NCI-H345 (cell line): ENCODE measurements at regions not wholly inside any gene's neighbourhood (a gene's known extent, or its start where the extent isn't known, plus 50 kb on each side); places are given as distances from the start of the nearest gene placed in this dataset.

ENCODE experiments used
- DNase-seq: peaks from one replicate; lab custom pipeline; 2025; lab: John Stamatoyannopoulos, UW

GRCh38 chr10:3691482-3691881 is 93.5 kb downstream of the KLF6 start:
- no peak for DNase-seq

DNA sequence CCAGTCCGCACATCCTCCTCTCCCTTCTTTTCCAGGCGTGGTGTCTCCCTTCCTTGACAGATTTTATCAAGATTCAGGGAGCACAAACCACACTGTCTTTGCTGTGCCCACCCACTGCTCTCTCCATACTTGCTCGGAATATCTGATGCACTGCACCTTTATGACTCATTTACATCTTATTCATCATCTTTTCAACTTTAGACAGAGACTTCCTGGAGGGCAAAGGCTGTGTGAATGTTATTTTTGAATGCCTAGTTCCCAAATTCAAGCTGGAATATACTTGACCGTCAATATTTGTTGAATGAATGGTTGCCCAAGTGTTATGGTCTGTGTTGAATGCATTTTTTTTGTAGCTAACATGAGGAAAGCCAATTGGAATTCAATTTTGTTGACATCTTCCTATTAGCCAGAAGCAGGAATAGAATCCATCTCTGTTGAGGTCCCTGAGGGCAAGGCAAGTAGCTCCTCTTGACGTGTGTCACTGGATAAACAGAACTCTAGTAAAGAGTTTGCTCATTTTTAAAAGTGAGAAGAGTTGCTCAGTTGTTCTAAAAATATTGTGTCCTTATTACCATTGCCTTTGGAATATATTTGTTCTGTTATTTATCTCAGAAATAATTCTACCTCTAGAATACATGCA is 95.0 kb downstream of the KLF6 start:
- DNase-seq: no peak

GRCh38 chr10:3687510-3688081 is 97.4 kb downstream of the KLF6 start:
- no peak for DNase-seq

- DNase-seq: no peak
Measured at GRCh38 chr10:3685384-3685783, 99.6 kb downstream of the KLF6 start.

- no peak for DNase-seq
Measured at GRCh38 chr10:3684891-3685290, 100.1 kb downstream of the KLF6 start.

DNA sequence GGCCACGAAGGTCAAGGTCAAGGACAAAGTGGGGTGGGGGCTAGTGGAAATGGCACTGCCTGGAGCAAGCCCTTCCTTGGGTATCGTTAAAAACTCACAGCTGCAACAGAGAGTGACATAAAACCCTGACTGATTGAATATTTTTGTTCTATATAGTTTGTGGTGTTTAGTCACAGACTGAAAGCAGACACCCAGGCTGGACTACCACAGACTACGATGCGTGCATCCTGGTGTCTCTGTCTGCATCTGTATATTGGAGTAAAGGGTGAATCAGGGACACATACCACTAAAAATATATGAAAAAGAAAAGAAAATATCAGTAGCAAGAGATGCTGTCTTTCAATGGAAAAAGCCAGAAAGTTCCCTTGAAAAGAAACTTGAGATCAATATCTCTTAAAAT is 101.4 kb downstream of the KLF6 start:
- DNase-seq: no peak

DNA sequence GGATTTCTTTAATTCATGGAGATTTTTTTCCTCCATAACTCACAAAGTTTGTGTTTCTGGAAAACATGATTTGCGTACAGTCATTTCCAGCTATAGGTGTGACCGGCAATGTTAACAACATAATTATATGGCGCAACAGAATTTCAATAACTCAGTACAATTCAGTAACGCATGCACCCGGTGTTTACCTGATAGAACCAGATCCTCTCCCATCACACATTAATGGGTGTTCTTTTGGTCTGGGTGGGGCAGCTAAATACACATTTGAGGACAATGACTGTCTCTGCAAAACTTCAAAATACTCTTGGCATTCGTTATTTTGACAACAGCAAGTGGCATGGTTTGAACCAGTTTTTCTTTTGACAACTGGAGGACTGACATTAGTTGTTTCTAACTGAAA is 102.3 kb downstream of the KLF6 start:
- no peak for DNase-seq

- DNase-seq: no peak
Measured at GRCh38 chr10:3681642-3682554, 103.1 kb downstream of the KLF6 start.

- no peak for DNase-seq
Measured at GRCh38 chr10:3679950-3680629, 104.9 kb downstream of the KLF6 start.

DNA sequence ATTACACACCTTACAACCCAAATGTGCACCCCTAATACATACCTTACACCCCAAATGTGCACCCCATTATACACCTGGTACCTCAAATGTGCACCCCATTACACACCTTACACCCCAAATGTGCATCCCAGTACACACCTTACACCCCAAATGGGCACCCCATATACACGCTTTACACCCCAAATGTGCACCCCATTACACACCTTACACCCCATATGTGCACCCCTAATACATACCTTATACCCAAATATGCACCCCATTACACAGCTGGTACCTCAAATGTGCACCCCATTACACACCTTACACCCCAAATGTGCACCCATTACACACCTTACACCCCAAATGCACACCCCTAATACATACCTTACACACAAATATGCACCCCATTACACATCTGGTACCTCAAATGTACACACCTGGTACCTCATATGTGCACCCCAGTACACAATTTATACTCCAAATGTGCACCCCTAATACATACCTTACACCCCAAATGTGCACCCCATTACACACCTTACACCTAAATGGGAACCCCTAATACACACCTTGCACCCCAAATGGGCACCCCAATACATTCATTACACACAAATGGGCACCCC is 106.3 kb downstream of the KLF6 start:
- no peak for DNase-seq

- no peak for DNase-seq
Measured at GRCh38 chr10:3676564-3676963, 108.4 kb downstream of the KLF6 start.

DNA sequence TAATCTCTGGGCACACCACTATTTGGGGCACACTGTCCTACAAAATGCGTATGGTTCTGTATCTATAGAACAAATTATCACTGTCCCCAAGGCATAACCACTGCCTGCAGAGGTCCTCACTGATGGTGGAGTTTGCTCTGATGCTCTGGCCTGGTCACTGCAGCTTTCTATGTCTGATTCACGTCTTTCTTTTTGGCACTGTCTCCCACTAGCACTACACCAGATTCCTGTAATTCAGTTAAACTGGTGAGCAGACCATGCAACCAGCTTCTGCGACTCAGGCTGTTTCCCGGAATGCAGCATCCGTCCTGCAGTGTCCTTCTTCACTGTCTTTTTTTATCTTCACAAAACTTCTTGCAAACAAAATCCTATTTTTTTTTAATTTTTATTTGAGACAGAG is 112.8 kb downstream of the KLF6 start:
- no peak for DNase-seq

- no peak for DNase-seq
Measured at GRCh38 chr10:3671386-3671955, 113.5 kb downstream of the KLF6 start.

- DNase-seq: no peak
Measured at GRCh38 chr10:3668966-3669330, 116.1 kb downstream of the KLF6 start.

- no peak for DNase-seq
Measured at GRCh38 chr10:3668276-3668965, 116.6 kb downstream of the KLF6 start.

DNA sequence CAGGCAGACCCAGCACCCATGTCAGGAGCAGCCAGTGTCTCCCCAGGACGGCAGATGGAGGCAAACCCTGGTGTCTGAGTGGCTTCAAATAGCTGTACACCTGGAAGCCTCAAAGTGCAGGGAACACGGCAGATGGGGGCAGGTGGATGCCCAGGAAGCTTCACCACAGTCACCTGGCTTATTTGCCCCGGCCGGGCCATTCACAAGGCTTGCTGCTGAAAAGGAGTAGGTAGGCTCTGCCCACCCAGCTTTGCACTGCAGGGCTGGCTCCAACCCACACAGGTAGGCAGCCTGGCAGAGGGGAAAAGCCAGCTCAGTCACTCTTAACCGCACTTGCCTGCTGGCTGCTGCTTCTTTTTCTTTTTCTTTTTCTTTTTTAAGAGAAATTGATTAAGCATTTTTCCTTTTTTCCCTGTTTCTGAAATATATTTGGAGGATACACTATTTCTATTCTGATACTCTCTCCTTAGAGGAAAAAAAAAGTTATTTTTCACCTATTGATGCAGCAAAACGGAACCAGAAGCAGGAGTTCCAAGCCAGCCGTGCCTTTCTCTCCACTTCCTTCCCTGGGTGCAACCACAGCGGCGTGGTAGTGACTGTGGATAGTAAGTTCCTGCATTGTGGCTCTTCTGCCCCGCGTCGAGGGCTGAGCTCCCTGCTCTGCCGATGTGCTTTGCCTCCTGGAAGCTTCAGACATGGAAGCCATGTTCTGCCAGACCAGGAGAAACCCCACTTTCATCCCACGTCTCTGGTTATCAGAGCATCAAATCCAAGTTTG is 118.3 kb downstream of the KLF6 start:
- no peak for DNase-seq

DNA sequence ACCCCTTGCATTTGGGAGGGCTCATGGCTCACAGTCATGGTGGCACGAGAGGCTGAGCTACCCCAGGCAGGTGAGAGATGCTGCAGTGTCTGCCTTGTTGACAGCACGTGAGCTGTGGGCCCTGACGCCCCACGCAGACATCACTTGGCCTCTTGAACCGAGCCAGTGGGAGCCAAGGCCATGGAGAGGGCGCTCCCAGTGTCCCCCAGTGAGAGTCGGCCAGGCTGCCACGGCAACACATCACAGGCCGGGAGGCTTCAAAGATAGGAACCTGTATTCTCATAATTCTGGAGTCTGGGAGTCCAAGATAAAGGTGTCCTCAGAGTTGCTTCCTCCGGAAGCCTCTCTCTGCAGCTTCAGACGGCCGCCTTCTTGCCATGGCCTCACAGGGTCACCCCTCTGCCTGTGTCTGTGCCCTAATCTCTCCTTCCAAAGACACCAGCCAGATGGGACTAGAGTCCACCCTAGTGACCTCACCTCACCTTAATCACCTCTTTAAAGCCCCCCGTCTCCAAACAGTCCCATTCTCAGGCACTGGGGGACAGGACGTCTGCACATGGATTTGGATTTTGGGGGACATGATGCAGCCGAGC is 119.6 kb downstream of the KLF6 start:
- DNase-seq: no peak

- no peak for DNase-seq
Measured at GRCh38 chr10:3662775-3663174, 122.2 kb downstream of the KLF6 start.

GRCh38 chr10:3661271-3661670 is 123.7 kb downstream of the KLF6 start:
- DNase-seq: no peak

- no peak for DNase-seq
Measured at GRCh38 chr10:3660753-3661152, 124.3 kb downstream of the KLF6 start.
